HG03378 (cell line): ENCODE measurements at regions not wholly inside any gene's neighbourhood (a gene's known extent, or its start where the extent isn't known, plus 50 kb on each side); places are given as distances from the start of the nearest gene placed in this dataset.
"Not testable (repeated sequence)": the region's sequence is repeated elsewhere in the genome, so short reads cannot be mapped to it uniquely, and the experiment has no call there.

Experiments
- ATAC-seq: cut with Tn5 transposase; IDR thresholded peaks from one replicate; pipeline ENCODE4 v1.9.1; 2021; ENCODE audit warnings: mild to moderate bottlenecking, moderate library complexity; ENCODE audit not compliant: unreplicated experiment

- ATAC-seq, result no peak
Observed at GRCh38 chr1:82807563-82807962, 1006.8 kb downstream of the ADGRL2 start.

DNA sequence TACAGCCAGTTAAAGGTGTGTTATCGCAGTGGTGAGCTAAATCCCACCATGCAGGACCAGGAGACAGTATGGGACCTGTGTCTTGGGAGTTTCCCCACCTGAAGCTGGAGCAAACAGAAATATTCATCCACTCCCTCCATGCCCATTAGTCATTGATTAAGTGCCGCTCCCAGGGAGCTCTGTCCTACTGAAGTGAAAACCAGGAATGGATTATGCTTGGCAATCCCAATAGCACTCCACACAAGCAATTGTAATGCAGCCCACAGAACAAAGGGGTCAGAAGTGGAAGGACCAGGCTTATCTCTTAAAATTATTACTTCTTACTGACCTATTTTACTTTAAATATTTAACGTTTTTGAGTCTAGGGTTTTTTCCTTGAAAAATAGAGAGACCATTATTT is 1005.4 kb downstream of the ADGRL2 start:
- no peak for ATAC-seq

- ATAC-seq, result no peak
Observed at GRCh38 chr1:82801176-82801575, 1000.4 kb downstream of the ADGRL2 start.

- no peak for ATAC-seq
Observed at GRCh38 chr1:82800721-82801120, 1000.0 kb downstream of the ADGRL2 start.

- ATAC-seq, result no peak
Observed at GRCh38 chr1:82799261-82799660, 998.5 kb downstream of the ADGRL2 start.

GRCh38 chr1:82795508-82796149 is 994.9 kb downstream of the ADGRL2 start:
- ATAC-seq, result peak; percentile 63

GRCh38 chr1:82792151-82792550 is 991.4 kb downstream of the ADGRL2 start:
- ATAC-seq, result no peak

- no peak for ATAC-seq
Observed at GRCh38 chr1:82790556-82790955, 989.8 kb downstream of the ADGRL2 start.

DNA sequence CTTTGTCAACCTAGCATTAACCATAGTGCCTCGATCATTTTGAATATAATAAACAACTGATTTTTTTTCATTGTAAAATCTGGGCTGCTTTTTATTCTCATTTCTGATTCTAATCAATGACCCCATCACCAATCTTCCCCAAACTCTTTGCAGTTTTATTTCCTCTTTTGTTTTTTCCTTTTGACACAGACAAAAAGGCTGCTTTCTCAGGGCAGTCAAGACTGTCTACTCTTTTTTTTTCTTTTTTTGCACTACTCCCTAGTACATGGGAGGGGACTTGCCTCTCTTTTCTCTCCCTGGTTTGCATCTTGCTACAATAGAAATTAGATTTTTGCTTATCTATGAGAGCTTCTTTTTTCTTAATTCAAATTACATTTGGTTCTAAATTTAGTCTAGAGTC is 987.9 kb downstream of the ADGRL2 start:
- no peak for ATAC-seq

- no peak for ATAC-seq
Observed at GRCh38 chr1:82788038-82788437, 987.3 kb downstream of the ADGRL2 start.

DNA sequence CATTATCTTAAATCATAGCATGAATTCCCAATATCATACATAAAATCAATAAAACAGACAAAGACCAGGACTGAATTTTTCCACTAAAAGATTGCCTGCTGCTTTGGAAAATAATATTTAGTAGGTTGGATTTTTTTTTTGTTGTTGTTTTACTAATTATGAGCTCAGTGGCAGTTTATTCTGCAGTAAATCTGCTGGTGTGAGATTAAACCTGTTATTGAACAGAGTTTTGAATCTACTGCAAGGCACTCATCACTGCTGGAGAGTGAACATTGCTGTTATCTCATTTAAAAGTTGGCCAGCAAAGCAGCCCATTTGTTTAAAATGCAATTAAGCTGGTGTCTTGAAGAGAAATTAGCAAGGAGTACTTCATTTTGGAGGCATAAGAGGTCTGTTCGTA is 986.1 kb downstream of the ADGRL2 start:
- no peak for ATAC-seq

GRCh38 chr1:82785268-82785790 is 984.6 kb downstream of the ADGRL2 start:
- no peak for ATAC-seq

DNA sequence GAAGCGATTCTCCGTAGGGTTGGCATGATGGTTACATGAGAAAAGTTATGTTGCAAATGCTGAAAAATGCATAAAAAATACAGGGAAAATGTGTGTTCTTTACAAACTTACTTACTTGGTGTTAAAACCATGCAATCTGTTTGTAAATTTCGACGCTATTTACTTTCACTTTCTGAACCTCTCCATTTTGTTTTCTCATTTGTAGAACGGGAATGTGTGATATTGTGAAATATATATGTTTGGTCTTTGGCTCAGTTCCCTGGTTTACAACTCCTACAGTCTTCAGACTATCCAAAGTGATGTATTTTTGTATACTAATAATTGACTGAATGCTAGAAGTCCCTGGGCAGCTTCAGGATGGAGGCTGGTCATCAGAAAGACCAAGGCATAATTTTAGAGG is 982.3 kb downstream of the ADGRL2 start:
- no peak for ATAC-seq

GRCh38 chr1:82782599-82782998 is 981.9 kb downstream of the ADGRL2 start:
- ATAC-seq, result no peak

DNA sequence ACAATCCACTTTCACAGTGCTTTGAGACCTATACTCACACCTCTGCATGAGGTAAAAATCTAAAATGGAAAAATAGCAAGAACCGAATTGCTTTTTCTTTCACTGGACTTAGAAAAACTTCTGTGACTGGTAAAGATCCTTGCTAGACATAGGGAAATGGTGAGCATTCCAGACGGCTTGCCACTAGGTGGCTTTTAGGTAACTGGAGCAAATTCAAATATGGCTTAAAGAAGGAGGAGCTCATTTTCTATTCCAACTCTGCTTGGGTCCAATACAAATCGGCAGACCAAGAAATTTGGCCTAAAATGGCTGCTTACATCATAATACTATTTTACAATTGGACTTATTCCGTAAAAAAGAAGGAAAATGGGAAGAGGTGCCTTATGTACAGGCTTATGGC is 977.9 kb downstream of the ADGRL2 start:
- no peak for ATAC-seq

GRCh38 chr1:82777240-82777639 is 976.5 kb downstream of the ADGRL2 start:
- ATAC-seq, result no peak

DNA sequence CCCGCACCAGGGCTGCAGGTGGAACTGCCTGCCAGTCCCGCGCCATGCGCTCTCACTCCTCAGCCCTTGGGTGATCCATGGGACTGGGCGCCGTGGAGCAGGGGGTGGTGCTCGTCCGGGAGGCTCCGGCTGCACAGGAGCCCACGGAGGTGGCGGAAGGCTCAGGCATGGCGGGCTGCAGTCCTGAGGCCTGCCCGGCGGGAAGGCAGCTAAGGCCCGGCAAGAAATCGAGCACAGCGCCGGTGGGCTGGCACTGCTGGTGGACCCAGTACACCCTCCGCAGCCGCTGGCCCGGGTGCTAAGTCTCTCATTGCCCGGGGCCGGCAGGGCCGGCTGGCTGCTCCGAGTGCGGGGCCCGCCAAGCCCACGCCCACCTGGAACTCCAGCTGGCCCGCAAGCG is 976.0 kb downstream of the ADGRL2 start:
- ATAC-seq, result not testable (repeated sequence)

GRCh38 chr1:82775406-82776000 is 974.8 kb downstream of the ADGRL2 start:
- ATAC-seq, result no peak

DNA sequence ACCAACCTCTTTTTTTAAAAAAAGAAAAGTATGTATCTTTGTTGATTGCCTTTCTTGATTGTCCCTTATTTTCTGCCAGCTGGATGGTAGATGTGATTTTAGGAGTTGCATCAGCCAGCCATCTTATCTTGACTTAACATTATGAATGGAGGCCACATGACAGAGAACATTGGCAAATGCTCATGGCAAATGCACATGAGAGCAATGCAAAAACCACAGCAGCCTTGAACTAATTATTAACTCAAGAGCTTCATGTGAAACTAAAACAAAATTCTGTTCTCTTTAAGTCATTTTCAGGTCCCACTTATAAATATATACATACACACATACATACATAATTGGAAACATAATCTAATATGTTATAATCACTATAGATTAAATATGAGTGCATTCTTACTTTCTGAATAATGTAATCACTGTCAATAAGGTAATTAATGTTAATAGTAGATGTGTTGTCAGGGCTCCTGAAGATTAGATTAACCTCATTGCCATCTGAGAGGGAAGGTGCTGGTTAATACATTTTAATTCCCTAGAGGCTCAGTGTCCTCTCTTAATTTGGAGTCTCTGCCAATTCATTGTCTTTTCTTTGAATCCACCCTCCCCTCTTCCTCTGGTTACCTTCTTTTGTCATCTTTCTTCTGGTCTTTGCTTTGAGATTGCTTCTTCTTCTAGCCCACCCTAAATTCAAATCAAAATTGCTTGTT is 962.2 kb downstream of the ADGRL2 start:
- ATAC-seq, result peak; percentile 82

DNA sequence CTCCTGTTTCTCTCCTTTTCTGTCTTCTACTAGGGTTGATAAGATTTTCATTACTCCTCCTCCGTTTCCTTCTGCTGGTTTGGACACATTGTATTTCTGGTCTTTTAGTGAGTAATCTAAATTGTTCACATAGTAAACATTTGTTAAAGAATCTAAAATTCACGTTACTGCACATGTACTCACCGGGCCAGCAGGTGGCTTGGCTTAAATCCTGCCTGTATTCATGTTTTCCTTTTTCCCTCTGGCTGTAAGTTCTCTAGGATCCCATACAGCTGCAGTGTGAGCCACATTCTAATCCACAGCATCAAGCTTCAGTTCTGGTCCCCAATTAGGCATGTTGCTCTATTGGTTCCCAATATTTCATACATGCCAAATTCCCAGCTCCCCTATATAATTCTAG is 958.3 kb downstream of the ADGRL2 start:
- ATAC-seq, result no peak

GRCh38 chr1:82755671-82756070 is 954.9 kb downstream of the ADGRL2 start:
- ATAC-seq, result no peak

DNA sequence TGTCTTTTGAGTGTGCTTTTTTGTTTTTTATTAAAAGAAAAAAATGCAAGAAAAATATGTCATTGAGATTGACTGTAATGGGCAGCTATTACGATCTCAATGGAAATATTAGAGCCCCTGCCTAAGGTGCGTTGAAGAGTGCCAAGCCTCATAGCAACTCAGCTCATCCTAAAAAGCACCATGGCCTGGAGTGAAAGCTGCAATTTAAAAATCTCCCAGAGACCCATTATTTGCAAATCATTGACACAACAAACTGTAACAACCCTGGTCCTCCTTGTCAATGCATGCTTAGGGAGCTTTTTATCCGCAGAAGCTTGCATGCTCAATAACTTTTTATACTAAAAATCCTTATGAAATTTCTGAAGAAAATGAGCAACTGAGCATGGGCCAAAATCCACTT is 954.5 kb downstream of the ADGRL2 start:
- ATAC-seq, result no peak
